ENCODE measurements at regions not wholly inside any gene's neighbourhood (a gene's known extent, or its start where the extent isn't known, plus 50 kb on each side); places are given as distances from the start of the nearest gene placed in this dataset.

- TF ChIP-seq CTCF (IDR thresholded peaks at IDR 0.05) (no peak), EZH2 (IDR thresholded peaks at IDR 0.05) (no peak), EZH2phosphoT487 (IDR thresholded peaks at IDR 0.05) (no peak)
Observed at GRCh38 chr1:201693890-201694607, 134.9 kb upstream of the IPO9 start.
